ENCODE measurements at regions not wholly inside any gene's neighbourhood (a gene's known extent, or its start where the extent isn't known, plus 50 kb on each side); places are given as distances from the start of the nearest gene placed in this dataset.
"Not testable (repeated sequence)": the region's sequence is repeated elsewhere in the genome, so short reads cannot be mapped to it uniquely, and the experiment has no call there.

- not testable (repeated sequence) for DNase-seq (ENCODE audit: low read depth, low spot score)
Measured at GRCh38 chr1:67907467-67907866, 74.2 kb upstream of the GNG12 start.

GRCh38 chr1:67906015-67906414 lies 72.7 kb upstream of the GNG12 start:
- DNase-seq (ENCODE audit: low read depth, low spot score), result not testable (repeated sequence)

GRCh38 chr1:67902546-67903223 lies 69.4 kb upstream of the GNG12 start:
- not testable (repeated sequence) for DNase-seq (ENCODE audit: low read depth, low spot score)

GRCh38 chr1:67898033-67898726 lies 64.9 kb upstream of the GNG12 start:
- no peak for DNase-seq (ENCODE audit: low read depth, low spot score)

GRCh38 chr1:67897270-67897949 lies 64.1 kb upstream of the GNG12 start:
- no peak for DNase-seq (ENCODE audit: low read depth, low spot score)

- DNase-seq (ENCODE audit: low read depth, low spot score), result no peak
Measured at GRCh38 chr1:67896826-67897225, 63.6 kb upstream of the GNG12 start.

- no peak for DNase-seq (ENCODE audit: low read depth, low spot score)
Measured at GRCh38 chr1:67894981-67895735, 61.9 kb upstream of the GNG12 start.

GRCh38 chr1:67893126-67893495 lies 59.8 kb upstream of the GNG12 start:
- DNase-seq (ENCODE audit: low read depth, low spot score), result no peak

- DNase-seq (ENCODE audit: low read depth, low spot score), result no peak
Measured at GRCh38 chr1:67892476-67893125, 59.3 kb upstream of the GNG12 start.

- no peak for DNase-seq (ENCODE audit: low read depth, low spot score)
Measured at GRCh38 chr1:67890857-67891256, 57.6 kb upstream of the GNG12 start.

GRCh38 chr1:67889953-67890567 lies 56.8 kb upstream of the GNG12 start:
- DNase-seq (ENCODE audit: low read depth, low spot score), result peak; percentile 23

- no peak for DNase-seq (ENCODE audit: low read depth, low spot score)
Measured at GRCh38 chr1:67889466-67889865, 56.2 kb upstream of the GNG12 start.

GRCh38 chr1:67888216-67889106 lies 55.2 kb upstream of the GNG12 start:
- no peak for DNase-seq (ENCODE audit: low read depth, low spot score)

- DNase-seq (ENCODE audit: low read depth, low spot score), result no peak
Measured at GRCh38 chr1:67887146-67887545, 53.9 kb upstream of the GNG12 start.

- no peak for DNase-seq (ENCODE audit: low read depth, low spot score)
Measured at GRCh38 chr1:67886076-67886475, 52.8 kb upstream of the GNG12 start.

GRCh38 chr1:67883069-67883468 lies 49.8 kb upstream of the GNG12 start:
- DNase-seq (ENCODE audit: low read depth, low spot score), result no peak

Data from smooth muscle cell of the brain vasculature (primary cell).